ENCODE measurements at regions not wholly inside any gene's neighbourhood (a gene's known extent, or its start where the extent isn't known, plus 50 kb on each side); places are given as distances from the start of the nearest gene placed in this dataset.

- Mint-ChIP-seq H3K27me3 (ENCODE audit: unreplicated experiment) (peaks cover 2% of the 10 kb centered on the region), H3K4me1 (ENCODE audit: low read depth, unreplicated experiment) (peaks cover 15% of the 10 kb centered on the region), H3K9me3 (ENCODE audit: unreplicated experiment) (peaks cover 2% of the 10 kb centered on the region), H3K4me3 (ENCODE audit: unreplicated experiment) (no peak overlapping the region), H3K36me3 (ENCODE audit: unreplicated experiment) (no peaks in the 10 kb centered on the region), H3K27ac (ENCODE audit: unreplicated experiment) (no peak overlapping the region)
- DNase-seq = no peak
- TF ChIP-seq CTCF (IDR thresholded peaks at IDR 0.05; ENCODE audit: partially characterized antibody, unreplicated experiment) = no peak
Observed at GRCh38 chr2:66236067-66236685, 198.7 kb upstream of the MEIS1 start.

- no peak overlapping the region for H3K27ac Mint-ChIP-seq (ENCODE audit: unreplicated experiment)
- no peak for TF ChIP-seq CTCF (IDR thresholded peaks at IDR 0.05; ENCODE audit: partially characterized antibody, unreplicated experiment)
- no peak for DNase-seq
- no peaks in the 10 kb centered on the region for H3K36me3 Mint-ChIP-seq (ENCODE audit: unreplicated experiment)
- H3K4me1 Mint-ChIP-seq (ENCODE audit: low read depth, unreplicated experiment) = peaks cover 15% of the 10 kb centered on the region
- H3K27me3 Mint-ChIP-seq (ENCODE audit: unreplicated experiment) = no peaks in the 10 kb centered on the region
- no peak overlapping the region for H3K4me3 Mint-ChIP-seq (ENCODE audit: unreplicated experiment)
- H3K9me3 Mint-ChIP-seq (ENCODE audit: unreplicated experiment) = peaks cover 2% of the 10 kb centered on the region
Observed at GRCh38 chr2:66235428-66235827, 199.5 kb upstream of the MEIS1 start.

- peaks cover 15% of the 10 kb centered on the region for H3K4me1 Mint-ChIP-seq (ENCODE audit: low read depth, unreplicated experiment)
- no peak for TF ChIP-seq CTCF (IDR thresholded peaks at IDR 0.05; ENCODE audit: partially characterized antibody, unreplicated experiment)
- H3K27ac Mint-ChIP-seq (ENCODE audit: unreplicated experiment) = no peak overlapping the region
- H3K4me3 Mint-ChIP-seq (ENCODE audit: unreplicated experiment) = no peak overlapping the region
- H3K36me3 Mint-ChIP-seq (ENCODE audit: unreplicated experiment) = no peaks in the 10 kb centered on the region
- no peaks in the 10 kb centered on the region for H3K27me3 Mint-ChIP-seq (ENCODE audit: unreplicated experiment)
- DNase-seq = no peak
- H3K9me3 Mint-ChIP-seq (ENCODE audit: unreplicated experiment) = peaks cover 2% of the 10 kb centered on the region
Observed at GRCh38 chr2:66233981-66234380, 200.9 kb upstream of the MEIS1 start.

- H3K9me3 Mint-ChIP-seq (ENCODE audit: unreplicated experiment) = no peaks in the 10 kb centered on the region
- no peak overlapping the region for H3K27ac Mint-ChIP-seq (ENCODE audit: unreplicated experiment)
- no peak overlapping the region for H3K4me3 Mint-ChIP-seq (ENCODE audit: unreplicated experiment)
- no peak for TF ChIP-seq CTCF (IDR thresholded peaks at IDR 0.05; ENCODE audit: partially characterized antibody, unreplicated experiment)
- DNase-seq = no peak
- H3K36me3 Mint-ChIP-seq (ENCODE audit: unreplicated experiment) = no peaks in the 10 kb centered on the region
- H3K4me1 Mint-ChIP-seq (ENCODE audit: low read depth, unreplicated experiment) = peaks cover 4% of the 10 kb centered on the region
- H3K27me3 Mint-ChIP-seq (ENCODE audit: unreplicated experiment) = no peaks in the 10 kb centered on the region
Observed at GRCh38 chr2:66228128-66228547, 206.8 kb upstream of the MEIS1 start.

- TF ChIP-seq CTCF (IDR thresholded peaks at IDR 0.05; ENCODE audit: partially characterized antibody, unreplicated experiment) = no peak
- Mint-ChIP-seq H3K27me3 (ENCODE audit: unreplicated experiment) (no peaks in the 10 kb centered on the region), H3K4me3 (ENCODE audit: unreplicated experiment) (no peak overlapping the region), H3K4me1 (ENCODE audit: low read depth, unreplicated experiment) (no peaks in the 10 kb centered on the region), H3K9me3 (ENCODE audit: unreplicated experiment) (no peaks in the 10 kb centered on the region), H3K36me3 (ENCODE audit: unreplicated experiment) (no peaks in the 10 kb centered on the region), H3K27ac (ENCODE audit: unreplicated experiment) (no peak overlapping the region)
- DNase-seq = no peak
Observed at GRCh38 chr2:66217039-66217585, 217.8 kb upstream of the MEIS1 start.

Measured in glutamatergic neuron (in vitro differentiated cells).